Subcutaneous abdominal adipose tissue (tissue), 5 donors: ENCODE measurements at regions not wholly inside any gene's neighbourhood (a gene's known extent, or its start where the extent isn't known, plus 50 kb on each side); places are given as distances from the start of the nearest gene placed in this dataset.

Experiments
- H3K27ac ChIP-seq: one replicate; pipeline ENCODE4 v1.7.0; 2013; ENCODE audit warnings: low read depth, mild to moderate bottlenecking, inconsistent platforms, low read length, moderate library complexity
- H3K27me3 ChIP-seq, 5 donors: one replicate each; pipeline ENCODE4 v1.7.0; 2013; ENCODE audit warnings: low read length in 5 of 5, inconsistent platforms in 1 of 5; ENCODE audit not compliant: control insufficient read depth in 5 of 5, insufficient read depth in 4 of 5
- H3K36me3 ChIP-seq, 5 donors: one replicate each; pipeline ENCODE4 v1.7.0; 2013; ENCODE audit warnings: low read length in 5 of 5; ENCODE audit not compliant: control insufficient read depth in 5 of 5, insufficient read depth in 5 of 5
- H3K4me1 ChIP-seq, 5 donors: one replicate each; pipeline ENCODE4 v1.7.0; 2013; ENCODE audit warnings: low read length in 5 of 5, mild to moderate bottlenecking in 3 of 5, moderate library complexity in 1 of 5; ENCODE audit not compliant: control insufficient read depth in 5 of 5, insufficient read depth in 5 of 5
- H3K4me3 ChIP-seq, 5 donors: one replicate each; pipeline ENCODE4 v1.7.0; 2013; ENCODE audit warnings: low read length in 5 of 5, low read depth in 1 of 5
- H3K9ac ChIP-seq, 5 donors: one replicate each; pipeline ENCODE4 v1.7.0; 2013; ENCODE audit warnings: low read length in 5 of 5, mild to moderate bottlenecking in 4 of 5, moderate library complexity in 3 of 5
- H3K9me3 ChIP-seq, 5 donors: one replicate each; pipeline ENCODE4 v1.7.0; 2013; ENCODE audit warnings: low read length in 5 of 5; ENCODE audit not compliant: control insufficient read depth in 5 of 5
- donor health status: healthy.
- donor health status: healthy.
- donor health status: healthy.
- donor health status: healthy.
- donor health status: healthy.

GRCh38 chr6:103886951-103887350, 972.8 kb downstream of the HACE1 start:
- Histone ChIP-seq H3K27me3 (no peaks in the 10 kb centered on the region), H3K4me1 (no peaks in the 10 kb centered on the region), H3K9me3 (no peaks in the 10 kb centered on the region), H3K27ac (no peak overlapping the region), H3K4me3 (no peak overlapping the region), H3K36me3 (no peaks in the 10 kb centered on the region), H3K9ac (no peak overlapping the region)

- no peaks in the 10 kb centered on the region for H3K27me3 ChIP-seq
- H3K4me3 ChIP-seq = no peak overlapping the region
- H3K27ac ChIP-seq = no peak overlapping the region
- H3K9ac ChIP-seq = no peak overlapping the region
- no peaks in the 10 kb centered on the region for H3K9me3 ChIP-seq
- no peaks in the 10 kb centered on the region for H3K36me3 ChIP-seq
- H3K4me1 ChIP-seq = no peaks in the 10 kb centered on the region
Observed at GRCh38 chr6:103885446-103885845, 974.3 kb downstream of the HACE1 start.

- Histone ChIP-seq H3K9ac (no peak overlapping the region), H3K27me3 (no peaks in the 10 kb centered on the region), H3K4me3 (no peak overlapping the region), H3K27ac (no peak overlapping the region), H3K36me3 (no peaks in the 10 kb centered on the region), H3K9me3 (peaks cover 0 to 9% (median 8%) of the 10 kb centered on the region in 5 donors), H3K4me1 (no peaks in the 10 kb centered on the region)
Observed at GRCh38 chr6:103879800-103880199, 979.9 kb downstream of the HACE1 start.

- H3K36me3 ChIP-seq = no peaks in the 10 kb centered on the region
- no peaks in the 10 kb centered on the region for H3K27me3 ChIP-seq
- no peak overlapping the region for H3K9ac ChIP-seq
- H3K27ac ChIP-seq = no peak overlapping the region
- H3K4me3 ChIP-seq = no peak overlapping the region
- H3K9me3 ChIP-seq = peaks cover 0 to 9% (median 8%) of the 10 kb centered on the region in 5 donors
- H3K4me1 ChIP-seq = no peaks in the 10 kb centered on the region
Observed at GRCh38 chr6:103875221-103875620, 984.5 kb downstream of the HACE1 start.

GRCh38 chr6:103874575-103874974, 985.1 kb downstream of the HACE1 start:
- Histone ChIP-seq H3K4me3 (no peak overlapping the region), H3K4me1 (no peaks in the 10 kb centered on the region), H3K9me3 (peaks cover 0 to 6% (median 5%) of the 10 kb centered on the region in 5 donors), H3K36me3 (no peaks in the 10 kb centered on the region), H3K27me3 (no peaks in the 10 kb centered on the region), H3K27ac (no peak overlapping the region), H3K9ac (no peak overlapping the region)

GRCh38 chr6:103872678-103873077, 987.0 kb downstream of the HACE1 start:
- no peaks in the 10 kb centered on the region for H3K27me3 ChIP-seq
- no peaks in the 10 kb centered on the region for H3K4me1 ChIP-seq
- no peak overlapping the region for H3K9ac ChIP-seq
- no peak overlapping the region for H3K4me3 ChIP-seq
- no peaks in the 10 kb centered on the region for H3K36me3 ChIP-seq
- peaks cover 0 to 4% (median 0%) of the 10 kb centered on the region in 5 donors for H3K9me3 ChIP-seq
- no peak overlapping the region for H3K27ac ChIP-seq

GRCh38 chr6:103872233-103872632, 987.5 kb downstream of the HACE1 start:
- Histone ChIP-seq H3K27me3 (no peaks in the 10 kb centered on the region), H3K9me3 (no peaks in the 10 kb centered on the region), H3K36me3 (no peaks in the 10 kb centered on the region), H3K9ac (no peak overlapping the region), H3K27ac (no peak overlapping the region), H3K4me1 (no peaks in the 10 kb centered on the region), H3K4me3 (no peak overlapping the region)

- Histone ChIP-seq H3K27me3 (no peaks in the 10 kb centered on the region), H3K9me3 (no peaks in the 10 kb centered on the region), H3K4me1 (no peaks in the 10 kb centered on the region), H3K4me3 (no peak overlapping the region), H3K27ac (no peak overlapping the region), H3K36me3 (no peaks in the 10 kb centered on the region), H3K9ac (no peak overlapping the region)
Observed at GRCh38 chr6:103870970-103871369, 988.7 kb downstream of the HACE1 start.

GRCh38 chr6:103862297-103862696, 997.4 kb downstream of the HACE1 start:
- no peaks in the 10 kb centered on the region for H3K27me3 ChIP-seq
- no peak overlapping the region for H3K27ac ChIP-seq
- H3K36me3 ChIP-seq = no peaks in the 10 kb centered on the region
- H3K4me1 ChIP-seq = no peaks in the 10 kb centered on the region
- H3K4me3 ChIP-seq = no peak overlapping the region
- H3K9me3 ChIP-seq = no peaks in the 10 kb centered on the region
- H3K9ac ChIP-seq = no peak overlapping the region

GRCh38 chr6:103858003-103858402, 1001.7 kb downstream of the HACE1 start:
- Histone ChIP-seq H3K36me3 (no peaks in the 10 kb centered on the region), H3K4me3 (no peak overlapping the region), H3K27me3 (no peaks in the 10 kb centered on the region), H3K27ac (no peak overlapping the region), H3K9me3 (no peaks in the 10 kb centered on the region), H3K4me1 (no peaks in the 10 kb centered on the region), H3K9ac (no peak overlapping the region)

GRCh38 chr6:103855750-103856149, 1004.0 kb downstream of the HACE1 start:
- Histone ChIP-seq H3K27ac (no peak overlapping the region), H3K4me1 (no peaks in the 10 kb centered on the region), H3K27me3 (no peaks in the 10 kb centered on the region), H3K36me3 (no peaks in the 10 kb centered on the region), H3K9ac (no peak overlapping the region), H3K9me3 (no peaks in the 10 kb centered on the region), H3K4me3 (no peak overlapping the region)
